ENCODE measurements at regions not wholly inside any gene's neighbourhood (a gene's known extent, or its start where the extent isn't known, plus 50 kb on each side); places are given as distances from the start of the nearest gene placed in this dataset.
"Not testable (repeated sequence)": the region's sequence is repeated elsewhere in the genome, so short reads cannot be mapped to it uniquely, and the experiment has no call there.

DNA sequence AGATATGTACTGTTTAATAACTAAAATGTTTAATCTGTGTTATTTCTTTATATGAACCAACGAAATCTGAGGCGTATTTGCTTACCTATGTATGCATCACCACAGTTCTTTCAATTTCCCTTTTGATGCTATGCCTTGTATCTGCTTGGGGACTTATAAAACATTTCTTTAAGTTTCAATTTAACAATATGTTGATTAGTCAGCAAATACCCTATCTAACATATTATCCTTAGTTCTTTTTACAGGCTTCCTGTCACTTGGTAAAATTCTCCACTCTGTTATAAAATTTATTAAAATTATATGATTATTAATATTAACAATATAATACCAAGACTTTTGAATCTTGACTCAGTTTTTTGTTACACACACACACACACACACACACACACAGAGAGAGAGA, 174.3 kb downstream of the CPS1 start:
- DNase-seq (ENCODE audit: low read depth in 3 of 3) = no peak

DNA sequence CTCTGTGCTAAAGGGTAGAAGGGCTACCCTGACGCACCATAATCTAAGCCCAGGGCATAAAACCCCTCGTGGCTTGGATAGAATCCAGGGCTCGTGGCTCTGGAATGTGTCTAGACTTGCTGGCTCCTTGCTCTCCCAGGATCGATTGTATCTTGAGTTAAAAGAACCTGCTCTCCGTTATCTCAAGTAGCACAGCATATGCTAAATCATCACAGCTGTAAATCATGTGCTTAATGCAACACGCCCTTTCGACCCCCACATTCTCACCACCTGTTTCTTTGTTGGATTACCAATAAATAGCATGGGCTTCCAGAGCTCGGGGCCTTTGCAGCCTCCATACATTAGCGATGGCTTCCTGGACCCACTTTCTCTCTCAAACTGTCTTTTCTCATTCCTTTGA, 190.4 kb downstream of the CPS1 start:
- DNase-seq (ENCODE audit: low read depth in 3 of 3) = not testable (repeated sequence)

DNA sequence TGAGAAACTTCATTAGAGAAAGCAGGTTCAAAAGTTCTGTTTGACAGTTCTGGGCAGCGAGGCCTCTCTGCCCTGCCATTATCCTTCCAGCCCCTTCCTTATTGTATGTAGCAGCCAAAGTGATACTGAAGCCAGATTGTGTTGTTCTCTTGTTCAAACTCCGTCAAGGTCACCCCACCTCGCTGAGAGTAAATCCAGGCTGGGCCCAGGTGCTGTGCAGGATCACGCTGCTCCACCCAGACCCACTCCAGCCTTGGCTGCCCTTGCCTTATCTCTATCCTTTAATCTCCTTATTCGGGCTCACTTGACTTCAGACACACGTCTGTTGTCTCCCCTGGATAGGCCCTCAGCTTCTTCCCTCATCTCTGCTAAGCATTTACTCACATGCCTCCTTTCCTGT, 196.1 kb downstream of the CPS1 start:
- no peak for DNase-seq (ENCODE audit: low read depth in 3 of 3)

DNA sequence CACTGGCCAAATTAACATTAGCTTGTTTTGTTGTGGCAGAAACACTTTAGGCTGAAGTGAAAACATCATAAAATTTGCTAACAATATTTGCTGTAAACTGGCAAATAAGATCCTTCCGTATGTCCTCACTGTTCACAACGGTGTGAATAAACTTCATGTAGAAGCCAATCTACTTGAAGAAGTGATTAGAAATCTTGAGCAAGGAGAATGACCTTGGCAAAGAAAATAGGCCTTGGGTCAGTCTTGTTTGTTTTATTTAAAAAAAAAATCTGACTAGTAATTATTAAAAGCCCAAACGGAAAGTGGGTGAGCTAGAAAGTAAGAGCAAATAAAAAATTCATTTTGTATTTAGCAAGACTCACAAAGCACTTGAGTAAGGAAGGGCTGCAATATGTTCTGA, 197.0 kb downstream of the CPS1 start:
- no peak for DNase-seq (ENCODE audit: low read depth in 3 of 3)

GRCh38 chr2:210756855-210757254, 200.5 kb downstream of the CPS1 start:
- no peak for DNase-seq (ENCODE audit: low read depth in 3 of 3)

DNA sequence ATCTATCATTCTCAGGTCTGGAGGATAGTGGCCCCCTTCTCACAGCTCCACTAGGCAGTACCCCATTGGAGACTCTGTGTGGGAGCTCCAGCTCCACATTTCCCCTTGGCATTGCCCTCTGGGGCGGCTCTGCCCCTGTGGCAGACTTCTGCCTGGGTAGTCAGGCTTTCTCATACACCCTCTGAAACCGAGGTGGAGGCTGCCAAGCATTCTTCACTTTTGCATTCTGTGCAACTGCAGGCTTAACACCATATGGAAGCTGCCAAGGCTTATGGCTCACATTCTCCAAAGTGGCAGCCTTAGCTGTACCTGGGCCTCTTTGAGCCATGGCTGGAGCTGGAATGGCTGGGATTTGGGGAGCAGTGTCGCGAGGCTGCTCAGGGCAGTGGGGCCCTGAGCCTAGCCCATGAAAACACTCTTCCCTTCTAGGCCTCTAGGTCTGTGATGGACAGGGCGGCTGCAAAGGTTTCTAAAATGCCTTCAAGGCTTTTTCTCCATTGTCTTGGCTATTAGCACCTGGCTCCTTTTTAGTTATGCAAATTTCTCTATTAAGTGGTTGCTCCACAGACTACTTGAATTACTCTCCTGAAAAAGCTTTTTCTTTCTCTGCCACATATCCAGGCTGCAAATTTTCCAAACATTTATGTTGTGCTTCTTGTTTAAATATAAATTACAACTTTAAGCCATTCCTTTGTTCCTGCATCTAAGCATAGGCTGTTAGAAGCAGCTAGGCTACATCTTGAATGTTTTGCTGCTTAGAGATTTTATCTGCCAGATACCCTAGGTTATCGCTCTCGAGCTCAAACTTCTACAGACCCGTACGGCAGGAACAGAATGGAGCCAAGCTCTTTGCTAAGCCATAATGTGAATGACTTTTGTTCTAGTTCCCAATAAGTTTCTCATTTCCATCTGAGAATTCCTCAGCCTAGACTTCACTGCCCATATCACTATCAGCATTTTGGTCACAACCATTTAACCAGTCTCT, 206.5 kb downstream of the CPS1 start:
- DNase-seq (ENCODE audit: low read depth in 3 of 3) = no peak

- no peak for DNase-seq (ENCODE audit: low read depth in 3 of 3)
Observed at GRCh38 chr2:210768329-210768910, 212.0 kb downstream of the CPS1 start.

DNA sequence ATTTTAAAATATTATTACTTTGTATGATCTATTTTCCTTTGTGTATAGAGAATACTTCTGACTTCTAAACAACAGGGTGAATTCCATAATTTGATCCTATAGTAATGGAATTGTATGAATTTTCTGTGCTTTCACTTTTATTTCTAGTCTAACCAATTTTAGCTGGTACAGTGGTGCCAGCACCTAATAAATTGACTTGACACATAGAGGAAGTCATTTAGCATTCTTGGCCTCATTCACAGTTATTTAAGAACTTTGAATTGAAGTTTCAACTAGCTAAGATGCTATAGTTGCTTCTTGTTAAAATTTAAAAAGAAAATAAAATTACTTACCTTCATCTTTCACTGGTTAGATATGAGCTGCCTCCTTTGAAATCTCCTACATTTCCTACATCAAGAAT, 220.4 kb downstream of the CPS1 start:
- no peak for DNase-seq (ENCODE audit: low read depth in 3 of 3)

DNA sequence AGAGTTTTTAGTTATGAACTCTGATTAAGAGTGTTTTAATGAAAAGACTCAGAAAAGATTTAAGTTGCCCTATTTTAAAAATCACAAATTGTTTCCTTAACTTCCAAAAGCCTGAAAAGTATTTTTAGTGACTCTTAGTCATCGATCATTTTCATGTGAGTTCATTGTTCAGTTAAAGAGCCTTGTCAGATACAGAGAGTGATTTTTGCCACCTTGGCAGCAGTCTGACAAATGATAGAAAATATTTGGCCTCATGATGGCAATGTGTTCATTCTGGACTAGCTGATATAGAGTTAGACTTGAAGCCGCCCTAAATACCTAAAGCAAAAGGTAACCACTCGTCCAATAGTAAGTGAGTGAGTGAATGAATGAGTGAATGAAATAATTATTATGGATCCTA, 225.8 kb downstream of the CPS1 start:
- no peak for DNase-seq (ENCODE audit: low read depth in 3 of 3)

GRCh38 chr2:210787831-210788230, 231.4 kb downstream of the CPS1 start:
- not testable (repeated sequence) for DNase-seq (ENCODE audit: low read depth in 3 of 3)

- DNase-seq (ENCODE audit: low read depth in 3 of 3) = no peak
Observed at GRCh38 chr2:210792000-210792399, 235.6 kb downstream of the CPS1 start.

- DNase-seq (ENCODE audit: low read depth in 3 of 3) = no peak
Observed at GRCh38 chr2:210795506-210795905, 239.1 kb downstream of the CPS1 start.

DNA sequence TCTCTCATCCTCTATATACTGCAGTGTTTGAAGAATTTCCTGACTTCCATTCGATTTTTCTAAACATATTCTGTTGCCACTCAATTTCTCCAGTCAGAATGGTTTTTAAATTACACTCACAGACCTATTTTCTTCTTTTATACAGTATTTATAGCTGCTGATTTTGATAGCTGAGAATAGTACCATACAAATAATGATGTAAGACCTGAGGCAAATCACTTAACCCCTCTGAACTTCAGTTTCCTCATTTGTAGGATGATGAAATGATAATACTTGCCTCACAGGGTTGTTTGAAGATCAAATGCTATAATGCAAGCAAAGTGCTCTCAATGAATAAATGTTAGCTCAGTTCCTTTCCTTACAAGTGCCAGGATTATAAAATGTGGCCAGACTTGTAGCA, 241.8 kb downstream of the CPS1 start:
- DNase-seq (ENCODE audit: low read depth in 3 of 3) = no peak

- no peak for DNase-seq (ENCODE audit: low read depth in 3 of 3)
Observed at GRCh38 chr2:210814251-210815025, 258.0 kb downstream of the CPS1 start.

DNA sequence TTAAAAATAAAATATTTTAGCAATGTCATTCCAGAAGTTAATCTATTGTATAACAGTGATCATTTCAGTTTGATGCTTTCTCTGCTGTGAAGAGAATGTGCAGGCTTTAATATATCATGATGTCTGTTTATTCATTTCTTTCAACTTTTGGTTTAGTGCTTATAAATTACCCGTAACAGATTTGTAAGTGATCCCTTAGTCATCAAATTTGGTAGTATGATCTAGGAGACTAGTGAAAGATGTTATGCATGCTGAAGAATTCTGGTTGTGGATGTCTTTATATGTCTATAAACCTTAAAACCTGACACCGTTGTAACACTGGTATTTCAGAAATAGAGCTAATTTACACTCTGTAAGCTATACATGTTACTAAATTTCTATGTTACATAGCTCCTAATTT, 260.4 kb downstream of the CPS1 start:
- DNase-seq (ENCODE audit: low read depth in 3 of 3) = no peak

DNA sequence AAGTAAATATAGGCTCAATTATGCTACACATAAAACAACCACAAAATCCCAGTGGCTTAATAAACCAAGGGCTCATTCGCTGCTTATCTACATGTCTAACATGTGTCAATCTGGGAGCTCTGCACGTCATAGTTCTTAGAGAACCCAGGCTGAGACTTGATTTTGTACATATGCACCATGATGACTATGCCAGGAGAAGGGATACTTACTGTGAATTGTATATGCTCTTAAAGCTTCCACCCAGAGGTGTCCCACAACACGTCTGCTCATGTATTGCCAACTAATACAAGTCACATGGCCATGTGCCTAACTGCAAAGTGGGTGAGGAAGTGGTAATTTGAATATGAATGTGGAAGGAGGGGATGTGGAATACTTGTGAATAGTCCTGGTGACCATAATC, 262.1 kb downstream of the CPS1 start:
- DNase-seq (ENCODE audit: low read depth in 3 of 3) = no peak

DNA sequence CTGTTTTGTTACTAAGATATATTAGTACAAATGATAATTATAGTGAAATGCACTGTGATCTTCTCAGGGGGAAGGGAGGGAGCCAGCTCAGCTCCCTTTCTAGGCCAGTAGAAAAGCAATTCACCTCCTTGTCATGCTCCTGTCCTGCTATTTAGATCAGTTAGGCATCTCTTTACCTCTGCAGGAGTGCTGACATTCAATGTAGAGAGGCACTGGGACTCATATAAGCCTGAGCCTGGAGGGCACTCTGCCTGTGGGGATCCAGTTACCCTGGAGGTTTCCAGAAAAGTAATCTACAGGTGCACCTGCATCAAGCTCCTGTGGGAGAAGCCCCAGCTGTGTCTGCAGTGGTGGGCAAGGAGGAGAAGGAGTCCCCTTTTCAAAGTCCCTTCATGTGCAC, 277.0 kb downstream of the CPS1 start:
- no peak for DNase-seq (ENCODE audit: low read depth in 3 of 3)

- DNase-seq (ENCODE audit: low read depth in 3 of 3) = no peak
Observed at GRCh38 chr2:210839034-210839433, 282.6 kb downstream of the CPS1 start.

DNA sequence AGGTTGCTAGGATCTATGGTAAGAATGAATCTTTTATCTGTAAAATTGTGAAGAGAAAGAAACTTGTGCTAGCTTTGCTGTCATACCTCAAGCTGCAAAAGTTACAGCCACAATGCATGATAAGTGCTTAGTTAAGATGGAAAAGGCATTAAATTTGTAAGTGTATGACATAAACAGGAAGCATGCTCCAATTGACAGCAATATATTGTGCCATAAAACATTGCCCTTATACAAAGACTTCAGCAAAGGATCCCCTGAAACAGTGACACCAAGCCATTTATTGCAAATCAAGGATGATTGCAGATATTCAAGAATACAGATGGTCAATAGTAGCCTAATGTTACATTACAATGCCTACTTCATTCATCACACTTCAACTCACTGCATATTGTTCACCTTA, 283.1 kb downstream of the CPS1 start:
- DNase-seq (ENCODE audit: low read depth in 3 of 3) = no peak

DNA sequence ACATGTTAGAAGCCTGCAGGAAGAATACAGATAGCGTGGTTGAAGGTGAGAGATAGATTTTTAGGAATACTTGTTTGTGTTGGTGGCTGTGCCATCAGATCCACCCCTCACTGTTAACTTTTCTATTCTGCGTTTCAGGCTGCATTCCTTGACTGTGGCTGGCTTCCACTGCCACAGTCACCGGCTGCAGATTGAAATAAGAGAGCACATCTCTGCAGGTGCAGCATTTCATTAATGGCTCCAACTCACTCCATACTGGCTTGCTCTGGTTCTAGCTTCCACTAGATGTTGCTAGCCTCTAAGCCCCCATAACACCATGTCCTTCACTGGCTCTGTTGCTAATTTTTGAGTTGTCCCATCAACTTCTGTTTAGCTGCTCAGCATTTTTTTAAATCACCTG, 286.5 kb downstream of the CPS1 start:
- DNase-seq (ENCODE audit: low read depth in 3 of 3) = no peak

- DNase-seq (ENCODE audit: low read depth in 3 of 3) = no peak
Observed at GRCh38 chr2:210844016-210844415, 287.6 kb downstream of the CPS1 start.

GRCh38 chr2:210859314-210859713, 302.9 kb downstream of the CPS1 start:
- DNase-seq (ENCODE audit: low read depth in 3 of 3) = no peak

DNA sequence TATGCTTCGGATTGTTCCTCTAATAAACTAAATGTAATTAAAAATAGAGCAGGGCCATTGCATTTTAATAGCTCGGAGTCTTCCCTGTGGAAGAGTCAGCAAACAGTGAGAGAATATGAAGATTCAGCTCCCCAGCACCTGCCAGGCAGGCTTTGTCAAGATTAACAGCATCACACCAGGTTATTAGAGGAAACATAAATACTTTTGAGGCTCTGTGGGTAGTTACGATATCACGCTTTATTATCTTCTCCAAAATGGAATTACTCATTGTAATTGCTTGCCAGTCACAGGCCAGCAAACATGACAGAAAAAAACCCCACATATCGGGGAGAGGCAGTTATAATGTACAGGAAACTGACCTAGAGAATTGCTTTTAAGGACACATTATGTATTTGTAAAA, 303.9 kb downstream of the CPS1 start:
- DNase-seq (ENCODE audit: low read depth in 3 of 3) = no peak
